ENCODE measurements at regions not wholly inside any gene's neighbourhood (a gene's known extent, or its start where the extent isn't known, plus 50 kb on each side); places are given as distances from the start of the nearest gene placed in this dataset.

DNA sequence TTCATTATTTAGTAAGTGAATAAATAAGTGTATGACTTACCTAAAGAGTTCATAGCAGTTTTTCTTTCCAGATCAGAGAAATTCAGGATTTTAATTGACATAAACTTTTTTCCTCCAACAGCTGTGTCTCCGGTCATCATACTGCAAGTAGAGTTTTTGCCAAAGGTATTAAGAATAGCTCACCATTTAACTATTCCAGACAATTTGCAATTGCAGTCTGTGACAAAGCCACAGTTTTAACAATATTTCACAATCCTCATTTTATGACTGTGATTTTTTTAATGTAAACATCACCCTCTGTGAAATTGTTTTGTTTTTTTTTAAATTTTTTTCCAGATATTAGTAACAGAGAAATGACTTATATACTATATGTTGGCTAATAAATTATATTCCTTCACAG lies 199.1 kb downstream of the TRIB2 start:
- H3K4me3 ChIP-seq (replicated peaks; ENCODE audit: insufficient read depth, low read length) = no peak overlapping the region
- H3K27ac ChIP-seq (replicated peaks) = no peak overlapping the region
- TF ChIP-seq, protein P1, sequence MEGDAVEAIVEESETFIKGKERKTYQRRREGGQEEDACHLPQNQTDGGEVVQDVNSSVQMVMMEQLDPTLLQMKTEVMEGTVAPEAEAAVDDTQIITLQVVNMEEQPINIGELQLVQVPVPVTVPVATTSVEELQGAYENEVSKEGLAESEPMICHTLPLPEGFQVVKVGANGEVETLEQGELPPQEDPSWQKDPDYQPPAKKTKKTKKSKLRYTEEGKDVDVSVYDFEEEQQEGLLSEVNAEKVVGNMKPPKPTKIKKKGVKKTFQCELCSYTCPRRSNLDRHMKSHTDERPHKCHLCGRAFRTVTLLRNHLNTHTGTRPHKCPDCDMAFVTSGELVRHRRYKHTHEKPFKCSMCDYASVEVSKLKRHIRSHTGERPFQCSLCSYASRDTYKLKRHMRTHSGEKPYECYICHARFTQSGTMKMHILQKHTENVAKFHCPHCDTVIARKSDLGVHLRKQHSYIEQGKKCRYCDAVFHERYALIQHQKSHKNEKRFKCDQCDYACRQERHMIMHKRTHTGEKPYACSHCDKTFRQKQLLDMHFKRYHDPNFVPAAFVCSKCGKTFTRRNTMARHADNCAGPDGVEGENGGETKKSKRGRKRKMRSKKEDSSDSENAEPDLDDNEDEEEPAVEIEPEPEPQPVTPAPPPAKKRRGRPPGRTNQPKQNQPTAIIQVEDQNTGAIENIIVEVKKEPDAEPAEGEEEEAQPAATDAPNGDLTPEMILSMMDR (IDR thresholded peaks at IDR 0.05; ENCODE audit: insufficient read depth, low read length) = no peak
- TF ChIP-seq GABPA (IDR thresholded peaks at IDR 0.05; ENCODE audit: low read depth) (no peak), POLR2AphosphoS5 (IDR thresholded peaks at IDR 0.05; ENCODE audit: low read depth) (no peak)
- no peak for DNase-seq (ENCODE audit: low read depth in 1 of 2, low spot score in 1 of 2)
- H3K27me3 ChIP-seq (ENCODE audit: insufficient read depth, poor library complexity, severe bottlenecking) = no peaks in the 10 kb centered on the region

GRCh38 chr2:12918138-12918834 lies 201.6 kb downstream of the TRIB2 start:
- H3K27me3 ChIP-seq (ENCODE audit: insufficient read depth, poor library complexity, severe bottlenecking) = no peaks in the 10 kb centered on the region
- TF ChIP-seq, protein P1 (IDR thresholded peaks at IDR 0.05; ENCODE audit: insufficient read depth, low read length) = no peak
- TF ChIP-seq, protein P2, sequence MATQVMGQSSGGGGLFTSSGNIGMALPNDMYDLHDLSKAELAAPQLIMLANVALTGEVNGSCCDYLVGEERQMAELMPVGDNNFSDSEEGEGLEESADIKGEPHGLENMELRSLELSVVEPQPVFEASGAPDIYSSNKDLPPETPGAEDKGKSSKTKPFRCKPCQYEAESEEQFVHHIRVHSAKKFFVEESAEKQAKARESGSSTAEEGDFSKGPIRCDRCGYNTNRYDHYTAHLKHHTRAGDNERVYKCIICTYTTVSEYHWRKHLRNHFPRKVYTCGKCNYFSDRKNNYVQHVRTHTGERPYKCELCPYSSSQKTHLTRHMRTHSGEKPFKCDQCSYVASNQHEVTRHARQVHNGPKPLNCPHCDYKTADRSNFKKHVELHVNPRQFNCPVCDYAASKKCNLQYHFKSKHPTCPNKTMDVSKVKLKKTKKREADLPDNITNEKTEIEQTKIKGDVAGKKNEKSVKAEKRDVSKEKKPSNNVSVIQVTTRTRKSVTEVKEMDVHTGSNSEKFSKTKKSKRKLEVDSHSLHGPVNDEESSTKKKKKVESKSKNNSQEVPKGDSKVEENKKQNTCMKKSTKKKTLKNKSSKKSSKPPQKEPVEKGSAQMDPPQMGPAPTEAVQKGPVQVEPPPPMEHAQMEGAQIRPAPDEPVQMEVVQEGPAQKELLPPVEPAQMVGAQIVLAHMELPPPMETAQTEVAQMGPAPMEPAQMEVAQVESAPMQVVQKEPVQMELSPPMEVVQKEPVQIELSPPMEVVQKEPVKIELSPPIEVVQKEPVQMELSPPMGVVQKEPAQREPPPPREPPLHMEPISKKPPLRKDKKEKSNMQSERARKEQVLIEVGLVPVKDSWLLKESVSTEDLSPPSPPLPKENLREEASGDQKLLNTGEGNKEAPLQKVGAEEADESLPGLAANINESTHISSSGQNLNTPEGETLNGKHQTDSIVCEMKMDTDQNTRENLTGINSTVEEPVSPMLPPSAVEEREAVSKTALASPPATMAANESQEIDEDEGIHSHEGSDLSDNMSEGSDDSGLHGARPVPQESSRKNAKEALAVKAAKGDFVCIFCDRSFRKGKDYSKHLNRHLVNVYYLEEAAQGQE (IDR thresholded peaks at IDR 0.05; ENCODE audit: insufficient replicate concordance, low read depth) = no peak
- TF ChIP-seq POLR2AphosphoS5 (IDR thresholded peaks at IDR 0.05; ENCODE audit: low read depth) (no peak), SPI1 (IDR thresholded peaks at IDR 0.05; ENCODE audit: borderline replicate concordance, low read depth) (no peak), GABPA (IDR thresholded peaks at IDR 0.05; ENCODE audit: low read depth) (no peak)
- no peak overlapping the region for H3K27ac ChIP-seq (replicated peaks)
- DNase-seq (ENCODE audit: low read depth in 1 of 2, low spot score in 1 of 2) = no peak
- no peak overlapping the region for H3K4me3 ChIP-seq (replicated peaks; ENCODE audit: insufficient read depth, low read length)

GRCh38 chr2:12918835-12919445 lies 202.2 kb downstream of the TRIB2 start:
- H3K4me3 ChIP-seq (replicated peaks; ENCODE audit: insufficient read depth, low read length) = no peak overlapping the region
- DNase-seq (ENCODE audit: low read depth in 1 of 2, low spot score in 1 of 2) = no peak
- H3K27me3 ChIP-seq (ENCODE audit: insufficient read depth, poor library complexity, severe bottlenecking) = no peaks in the 10 kb centered on the region
- no peak overlapping the region for H3K27ac ChIP-seq (replicated peaks)
- TF ChIP-seq, protein P1 (IDR thresholded peaks at IDR 0.05; ENCODE audit: insufficient read depth, low read length) = no peak
- TF ChIP-seq GABPA (IDR thresholded peaks at IDR 0.05; ENCODE audit: low read depth) = no peak
- no peak for TF ChIP-seq POLR2AphosphoS5 (IDR thresholded peaks at IDR 0.05; ENCODE audit: low read depth)
- TF ChIP-seq, protein P2 (IDR thresholded peaks at IDR 0.05; ENCODE audit: insufficient replicate concordance, low read depth) = no peak
- no peak for TF ChIP-seq SPI1 (IDR thresholded peaks at IDR 0.05; ENCODE audit: borderline replicate concordance, low read depth)
